Esophagus squamous epithelium (tissue), 4 donors: ENCODE measurements at regions not wholly inside any gene's neighbourhood (a gene's known extent, or its start where the extent isn't known, plus 50 kb on each side); places are given as distances from the start of the nearest gene placed in this dataset.

ENCODE experiments used
- POLR2A ChIP-seq, 4 donors: fragments of 450-650 bp; IDR thresholded peaks; one replicate each; pipeline ENCODE4 v1.6.1; 2017; ENCODE audit warnings: antibody characterized with exemption in 4 of 4, mild to moderate bottlenecking in 4 of 4, moderate library complexity in 3 of 4
- TF ChIP-seq, protein P1 (sequence below), 6 experiments: fragments of 450-650 bp in 4 of 6; fragments of 200-600 bp in 2 of 6; sonication (generic) in 2 of 6; IDR thresholded peaks; one replicate each; pipeline ENCODE4 v1.5.1; 2016 to 2019; ENCODE audit warnings: antibody characterized with exemption in 6 of 6, mild to moderate bottlenecking in 4 of 6, moderate library complexity in 4 of 6

- TF ChIP-seq POLR2A (IDR thresholded peaks at IDR 0.05): no peak
- TF ChIP-seq, protein P1, sequence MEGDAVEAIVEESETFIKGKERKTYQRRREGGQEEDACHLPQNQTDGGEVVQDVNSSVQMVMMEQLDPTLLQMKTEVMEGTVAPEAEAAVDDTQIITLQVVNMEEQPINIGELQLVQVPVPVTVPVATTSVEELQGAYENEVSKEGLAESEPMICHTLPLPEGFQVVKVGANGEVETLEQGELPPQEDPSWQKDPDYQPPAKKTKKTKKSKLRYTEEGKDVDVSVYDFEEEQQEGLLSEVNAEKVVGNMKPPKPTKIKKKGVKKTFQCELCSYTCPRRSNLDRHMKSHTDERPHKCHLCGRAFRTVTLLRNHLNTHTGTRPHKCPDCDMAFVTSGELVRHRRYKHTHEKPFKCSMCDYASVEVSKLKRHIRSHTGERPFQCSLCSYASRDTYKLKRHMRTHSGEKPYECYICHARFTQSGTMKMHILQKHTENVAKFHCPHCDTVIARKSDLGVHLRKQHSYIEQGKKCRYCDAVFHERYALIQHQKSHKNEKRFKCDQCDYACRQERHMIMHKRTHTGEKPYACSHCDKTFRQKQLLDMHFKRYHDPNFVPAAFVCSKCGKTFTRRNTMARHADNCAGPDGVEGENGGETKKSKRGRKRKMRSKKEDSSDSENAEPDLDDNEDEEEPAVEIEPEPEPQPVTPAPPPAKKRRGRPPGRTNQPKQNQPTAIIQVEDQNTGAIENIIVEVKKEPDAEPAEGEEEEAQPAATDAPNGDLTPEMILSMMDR (IDR thresholded peaks at IDR 0.05): no peak
These were observed 964.9 kb upstream of the ACVR2A start for GRCh38 chr2:146879882-146880281.
